Stimulated activated CD4-positive, alpha-beta T cell treated with anti-CD3 and anti-CD28 coated beads, Interleukin-4, amount 100 ng/mL, for 24 hours (primary cell): ENCODE measurements at regions not wholly inside any gene's neighbourhood (a gene's known extent, or its start where the extent isn't known, plus 50 kb on each side); places are given as distances from the start of the nearest gene placed in this dataset.
"Not testable (repeated sequence)": the region's sequence is repeated elsewhere in the genome, so short reads cannot be mapped to it uniquely, and the experiment has no call there.

Experiments
- DNase-seq: peaks from one replicate; pipeline ENCODE4 v3.0.0-alpha.2; 2020

DNA sequence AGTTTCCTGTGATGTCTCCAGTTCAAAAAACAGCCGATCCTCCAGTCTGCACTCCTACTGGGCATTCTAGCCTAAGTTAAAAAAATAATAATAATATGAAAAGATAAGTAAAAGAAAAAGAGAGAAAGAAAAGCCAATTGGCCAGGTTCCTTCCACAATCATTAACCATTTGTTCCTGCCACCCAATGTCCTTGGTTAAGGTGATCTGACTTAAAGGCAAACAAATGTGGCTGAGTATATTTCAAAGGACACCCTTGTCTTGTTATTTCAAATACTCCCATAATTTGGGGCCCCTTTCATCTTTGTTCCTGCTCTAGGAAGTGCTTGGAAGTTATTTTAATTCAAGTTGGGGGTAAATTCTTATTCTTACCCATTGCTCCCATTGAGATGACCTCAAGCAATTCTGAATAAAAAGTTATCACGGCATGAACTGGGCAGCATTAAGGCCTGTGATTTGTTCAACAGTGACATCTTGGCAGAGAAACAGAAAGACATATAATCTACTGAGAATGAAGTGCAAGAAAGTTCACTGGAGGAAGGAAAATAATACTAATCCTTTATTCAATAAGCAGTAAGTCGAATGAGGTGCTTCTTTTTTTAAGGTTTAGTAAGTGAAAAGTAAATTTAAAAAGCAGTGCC is 1054.5 kb upstream of the FANCL start:
- DNase-seq, result no peak

DNA sequence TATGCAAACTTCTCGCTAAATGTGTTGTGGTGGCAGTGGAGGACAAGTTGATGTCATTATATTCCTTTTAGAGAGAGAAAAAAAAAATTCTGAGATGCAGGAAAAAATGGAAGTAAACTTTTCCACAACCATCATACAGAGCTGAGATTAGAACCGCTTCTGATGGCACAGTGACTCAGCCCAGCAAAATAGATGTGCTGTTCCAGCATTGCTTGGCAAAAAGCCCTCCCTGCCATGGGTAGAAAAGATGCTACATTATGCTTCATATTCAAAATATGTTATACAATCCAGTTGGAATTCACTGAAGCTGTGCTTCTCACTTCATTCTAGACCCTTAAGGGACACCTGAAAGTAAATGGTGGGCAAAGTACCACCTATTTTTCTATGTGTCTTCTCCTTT is 1047.6 kb upstream of the FANCL start:
- no peak for DNase-seq

DNA sequence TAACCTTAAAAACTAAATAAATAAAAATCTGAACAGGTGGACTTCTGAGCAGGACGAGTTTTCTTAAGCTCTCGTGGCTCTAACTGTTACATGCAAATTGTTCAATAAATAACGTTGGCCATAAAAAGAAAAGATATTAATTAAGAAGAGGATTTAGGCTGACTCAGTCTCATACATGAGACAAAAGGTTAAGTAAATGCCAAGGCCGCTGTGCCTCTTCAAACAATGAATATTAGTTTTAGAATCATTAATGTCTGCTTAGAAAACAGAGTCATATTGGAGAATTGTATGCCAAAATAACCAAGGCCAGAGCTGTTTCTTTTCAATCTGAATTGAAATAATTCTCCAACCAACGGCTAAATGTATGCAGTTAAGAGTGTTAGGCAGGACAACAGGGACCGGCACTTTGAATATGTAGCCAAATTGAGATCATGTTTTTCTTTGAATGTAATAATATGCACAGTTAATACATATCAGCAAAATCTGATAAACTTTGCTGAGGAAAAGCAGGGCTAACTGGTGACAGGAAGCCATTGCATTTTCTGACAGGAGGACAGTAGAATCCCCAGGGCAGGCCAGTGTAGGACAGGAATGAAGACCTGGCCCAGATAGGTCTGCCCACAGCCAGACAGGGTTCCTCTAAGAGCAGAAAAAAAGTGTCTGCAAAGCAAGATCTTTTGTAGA is 1041.4 kb upstream of the FANCL start:
- no peak for DNase-seq

DNA sequence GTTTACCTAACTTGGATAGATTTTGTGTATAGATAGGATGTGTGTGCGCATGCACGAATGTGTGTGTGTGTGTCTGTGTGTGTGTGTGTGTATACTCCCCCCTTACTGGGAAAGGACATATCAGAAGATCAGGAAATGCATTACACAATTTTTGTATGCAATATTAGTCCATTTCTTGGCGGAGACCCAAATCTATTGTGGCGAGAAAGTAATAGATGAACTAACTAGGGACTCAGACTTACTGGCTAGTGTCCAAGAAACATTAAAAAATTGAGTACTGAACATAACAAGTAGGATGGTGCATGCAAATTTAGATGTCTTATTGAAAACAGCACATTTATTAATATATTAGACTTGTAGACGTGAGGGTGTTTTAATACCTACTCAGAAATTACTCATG is 1036.5 kb upstream of the FANCL start:
- DNase-seq, result no peak

DNA sequence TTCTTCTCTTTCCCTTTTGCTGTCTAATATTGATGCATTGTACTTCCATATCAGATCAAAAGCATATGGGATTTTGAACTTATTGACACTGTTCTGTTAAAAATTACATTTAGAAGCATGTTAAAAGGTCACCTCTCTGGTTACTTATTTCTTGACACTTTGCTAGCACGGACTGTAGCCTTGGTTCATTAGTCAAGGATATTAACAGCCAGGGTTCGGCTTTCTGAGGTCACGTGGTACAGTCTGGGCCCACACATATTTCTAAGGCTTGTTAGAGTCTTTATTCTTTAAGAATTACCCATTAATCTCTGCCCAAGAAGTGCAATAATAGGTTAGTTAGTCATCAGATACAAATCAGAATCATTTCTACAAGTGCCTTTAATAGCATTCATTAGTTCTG is 1035.8 kb upstream of the FANCL start:
- DNase-seq, result no peak

DNA sequence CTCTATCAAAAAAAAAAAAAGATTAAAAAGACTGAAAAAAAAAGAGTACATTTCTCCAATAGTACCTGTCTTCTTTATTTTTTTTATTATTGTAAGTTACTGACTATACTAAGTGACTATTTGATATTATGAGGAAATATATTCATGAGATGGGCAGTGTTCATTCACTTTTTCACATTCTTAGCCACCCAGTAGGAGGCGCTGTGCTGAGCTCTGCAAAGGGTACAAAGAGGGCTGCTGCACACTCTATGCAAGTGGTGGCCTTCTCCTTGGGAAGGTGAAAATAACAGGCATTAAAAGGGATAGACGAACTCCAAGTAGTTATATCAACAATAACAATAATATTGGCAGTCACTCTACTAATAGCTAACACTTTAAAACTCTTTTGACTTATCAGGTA is 1034.9 kb upstream of the FANCL start:
- no peak for DNase-seq

DNA sequence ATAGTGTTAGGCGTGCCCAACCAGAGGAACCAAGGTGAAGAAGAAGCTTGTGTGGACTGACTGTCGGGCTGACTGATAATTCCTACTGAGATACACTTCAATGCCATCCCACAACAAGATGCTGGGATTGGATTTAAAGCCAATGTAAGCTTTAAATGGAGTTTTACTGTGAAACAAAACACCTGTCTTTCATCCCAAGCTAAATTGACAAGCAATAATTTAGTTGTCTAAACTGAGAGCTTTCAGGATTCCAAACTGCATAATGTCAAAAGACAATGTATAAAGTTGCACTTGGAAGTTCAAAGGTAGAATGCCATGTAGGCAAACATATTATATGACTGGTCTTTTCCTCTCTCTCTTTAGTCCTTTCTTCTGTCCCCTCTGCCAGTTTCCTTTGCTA is 1025.3 kb upstream of the FANCL start:
- no peak for DNase-seq

DNA sequence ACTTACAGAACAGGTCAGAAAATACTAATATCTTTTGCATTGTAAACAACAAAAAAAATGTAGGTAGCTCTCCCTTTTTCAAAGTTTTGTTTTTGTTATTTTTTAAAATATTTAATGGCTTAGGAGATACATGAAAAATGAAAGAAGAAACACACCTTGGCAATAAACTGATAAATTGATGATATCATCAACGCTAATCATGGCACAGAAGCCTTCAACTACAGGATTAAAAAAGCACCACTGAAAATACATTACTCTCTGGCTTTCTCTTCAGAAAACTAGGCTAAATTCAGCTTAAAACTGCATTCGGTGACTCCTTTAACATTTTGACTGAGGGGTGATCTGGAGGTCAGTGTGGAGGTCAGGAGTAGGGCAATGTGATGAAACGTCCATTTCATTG is 1018.8 kb upstream of the FANCL start:
- DNase-seq, result no peak

DNA sequence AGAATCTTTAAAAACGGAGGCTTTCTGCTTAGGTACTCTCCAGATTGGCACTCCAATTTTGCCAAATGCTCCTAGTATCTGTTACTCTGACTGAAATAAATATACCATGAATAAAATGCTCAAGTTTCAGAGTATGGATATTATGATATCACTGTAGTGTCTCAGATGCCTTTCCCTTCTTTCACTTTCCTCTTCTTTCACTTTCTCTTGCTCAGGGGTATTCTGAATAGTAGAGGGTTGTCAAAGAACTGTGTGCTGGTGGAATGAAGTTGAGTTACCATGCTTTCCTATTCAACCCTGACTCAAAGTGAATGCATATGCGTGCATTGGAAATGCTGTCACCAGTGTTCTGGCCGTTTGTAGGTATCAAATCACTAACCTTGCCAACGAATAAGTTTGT is 1015.2 kb upstream of the FANCL start:
- no peak for DNase-seq

DNA sequence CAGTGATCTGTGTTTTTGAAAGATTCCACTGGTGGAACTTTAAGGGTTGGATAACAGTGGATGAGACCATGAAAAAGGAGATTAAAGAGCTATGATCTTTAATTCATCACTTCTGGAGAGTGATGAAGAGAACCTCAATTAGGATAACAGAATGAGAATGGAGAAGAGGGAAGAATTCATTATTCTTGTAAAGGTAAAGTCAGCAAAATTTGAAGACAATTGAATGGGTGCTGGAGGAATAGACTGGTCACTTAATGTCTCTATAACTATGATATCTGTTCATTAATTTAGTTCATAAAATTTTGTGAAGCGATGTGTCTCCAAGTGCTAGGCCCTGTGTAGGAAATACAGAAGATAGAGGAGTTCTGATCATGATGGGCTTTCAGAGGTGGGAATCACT is 1013.2 kb upstream of the FANCL start:
- DNase-seq, result no peak

DNA sequence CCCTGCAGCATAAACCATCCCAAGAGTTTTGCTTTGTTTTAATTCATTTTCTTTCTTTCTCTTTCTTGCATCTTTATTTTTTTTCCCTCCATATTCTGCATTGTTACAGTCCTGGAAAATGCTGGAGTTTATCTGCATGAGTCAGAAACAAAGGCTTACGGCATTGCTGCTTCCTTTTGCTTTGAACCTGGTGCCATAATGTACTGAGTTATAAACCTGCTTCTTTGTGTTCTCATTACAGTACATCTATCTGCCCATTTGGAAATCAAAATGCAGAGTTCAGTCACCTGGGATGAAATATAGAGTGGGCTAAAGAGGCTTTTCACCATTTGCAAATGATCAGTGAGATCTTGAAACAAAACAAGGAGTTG is 1009.2 kb upstream of the FANCL start:
- no peak for DNase-seq

DNA sequence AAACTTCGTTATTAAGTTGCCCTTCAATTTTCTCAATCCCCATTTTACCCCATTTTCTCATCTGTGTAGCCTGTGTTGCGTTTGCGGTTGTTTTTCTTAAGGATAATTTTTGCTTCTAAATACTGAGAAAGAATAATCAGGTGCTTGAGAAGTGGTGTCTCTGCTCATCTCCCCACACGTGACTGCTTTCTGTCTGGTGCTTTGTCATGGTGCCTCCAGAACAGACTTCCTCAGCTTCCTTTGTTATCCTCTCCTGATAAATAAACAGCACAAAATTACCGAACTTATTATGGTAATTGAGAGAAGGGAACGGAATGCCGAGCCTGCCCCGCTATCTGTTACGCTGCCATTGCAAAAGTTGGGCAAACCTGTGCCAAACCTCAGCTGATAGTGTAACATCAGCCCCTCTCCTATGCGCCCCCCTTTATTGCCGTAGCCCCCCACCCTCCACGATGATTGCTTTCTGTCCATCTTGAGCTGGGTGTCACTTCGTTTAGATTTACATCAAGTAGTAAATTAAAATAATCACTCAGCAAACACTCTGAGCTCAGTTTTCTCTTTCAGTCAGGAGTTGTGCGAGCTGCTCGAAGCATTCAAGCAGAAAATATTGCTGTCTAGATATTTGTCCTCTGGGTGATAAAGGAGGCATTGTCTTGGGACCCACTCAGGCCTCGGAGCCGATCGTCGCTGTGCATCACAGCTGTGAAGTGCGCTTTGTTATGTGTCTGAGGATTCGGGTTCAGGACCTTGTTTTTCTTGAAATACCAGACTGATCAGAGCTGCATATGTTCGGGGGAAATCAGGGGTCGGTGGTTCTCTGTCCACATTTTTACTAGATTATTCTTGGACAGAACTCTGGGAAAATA is 1008.5 kb upstream of the FANCL start:
- no peak for DNase-seq

DNA sequence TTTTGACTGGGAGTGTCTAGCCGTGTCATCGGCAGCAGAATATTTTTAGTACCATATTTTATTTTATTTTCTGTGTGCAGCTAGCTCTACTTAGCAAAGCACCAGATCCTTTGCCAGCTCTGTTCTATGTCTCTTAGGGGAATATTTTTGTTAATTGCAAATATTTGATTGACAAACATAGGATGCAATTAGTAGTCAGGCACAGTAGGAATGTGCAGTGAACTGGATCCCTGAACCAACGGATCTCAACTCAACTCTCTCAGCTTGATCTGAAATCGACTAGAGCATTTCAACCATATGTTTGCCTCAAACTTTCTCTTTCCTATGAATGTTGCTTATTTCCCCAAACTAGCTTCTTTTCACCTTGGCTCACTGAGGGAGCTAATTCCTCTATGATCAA is 998.0 kb upstream of the FANCL start:
- no peak for DNase-seq

DNA sequence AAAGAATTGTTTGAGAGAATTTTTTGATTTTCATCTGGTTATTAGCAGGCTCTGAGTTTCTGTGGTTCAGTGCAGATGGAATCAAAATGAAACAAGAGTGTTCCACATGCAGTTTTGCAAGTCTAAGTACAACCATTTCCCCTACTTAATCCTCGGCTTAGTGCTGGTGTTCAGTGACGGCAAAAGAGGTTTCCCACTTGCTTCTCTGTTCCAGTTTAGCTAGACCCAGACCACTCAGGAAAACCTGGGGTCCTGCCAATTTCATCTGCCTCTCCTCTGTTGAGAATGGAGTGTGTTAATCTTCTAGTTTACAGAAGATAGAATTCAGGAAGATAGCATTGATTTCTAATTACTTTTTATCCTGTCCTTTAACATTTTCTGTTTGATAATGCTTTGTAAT is 996.2 kb upstream of the FANCL start:
- no peak for DNase-seq

DNA sequence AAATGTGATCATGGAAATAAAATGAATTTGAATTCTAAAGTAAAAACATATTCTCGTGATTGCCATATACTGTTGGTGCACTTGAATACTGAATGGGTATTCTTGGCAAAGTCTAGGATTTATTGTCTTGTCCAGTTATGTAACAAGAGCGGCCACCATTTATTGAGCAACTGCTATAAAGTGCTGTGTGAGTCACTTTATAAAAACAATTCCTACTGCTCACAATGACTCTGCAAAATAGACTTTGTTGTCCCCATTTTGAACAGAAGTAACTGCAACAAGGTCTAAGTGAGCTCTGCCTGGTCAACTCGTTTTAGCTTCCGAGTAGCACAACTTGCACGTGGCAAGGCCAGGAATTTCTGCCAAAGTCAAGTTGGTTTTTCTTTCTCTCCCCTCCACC is 995.6 kb upstream of the FANCL start:
- DNase-seq, result no peak

DNA sequence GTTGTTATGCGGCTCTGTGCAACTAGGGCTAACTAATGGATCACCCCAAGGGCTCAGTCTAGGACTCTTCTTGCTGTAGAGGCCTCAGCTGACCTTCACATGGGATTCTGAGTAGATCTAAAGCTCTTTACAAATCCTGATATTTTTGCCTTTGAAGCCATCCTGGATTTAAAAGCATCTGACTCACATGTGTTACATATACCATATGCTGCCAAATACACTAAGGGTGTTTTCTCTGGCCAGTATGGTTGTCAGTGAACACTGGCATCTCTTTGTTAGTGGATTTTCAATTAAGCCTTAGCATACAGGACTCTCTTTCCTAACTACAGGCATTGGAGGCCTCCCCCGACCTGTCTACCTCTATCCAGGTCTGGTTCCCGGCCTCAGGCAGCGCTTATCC is 992.8 kb upstream of the FANCL start:
- no peak for DNase-seq

DNA sequence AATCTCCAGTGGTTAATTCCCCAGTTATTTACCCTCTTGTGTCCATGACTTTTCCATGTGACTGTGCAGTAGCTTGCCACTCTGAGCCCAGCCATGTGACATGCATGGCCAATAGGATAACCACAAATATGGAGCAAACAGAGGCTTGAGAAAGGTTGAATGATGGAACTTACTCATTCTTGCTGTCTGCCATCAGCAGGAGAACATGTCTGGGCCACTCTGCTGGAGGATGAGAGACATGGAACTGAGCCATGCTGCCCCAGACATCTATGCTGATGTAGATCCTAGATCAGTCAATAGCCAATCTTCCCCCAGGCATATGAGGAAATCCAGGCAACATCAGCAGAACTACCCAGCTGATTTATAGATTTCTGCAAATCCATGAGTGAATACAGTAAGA is 992.3 kb upstream of the FANCL start:
- DNase-seq, result no peak

DNA sequence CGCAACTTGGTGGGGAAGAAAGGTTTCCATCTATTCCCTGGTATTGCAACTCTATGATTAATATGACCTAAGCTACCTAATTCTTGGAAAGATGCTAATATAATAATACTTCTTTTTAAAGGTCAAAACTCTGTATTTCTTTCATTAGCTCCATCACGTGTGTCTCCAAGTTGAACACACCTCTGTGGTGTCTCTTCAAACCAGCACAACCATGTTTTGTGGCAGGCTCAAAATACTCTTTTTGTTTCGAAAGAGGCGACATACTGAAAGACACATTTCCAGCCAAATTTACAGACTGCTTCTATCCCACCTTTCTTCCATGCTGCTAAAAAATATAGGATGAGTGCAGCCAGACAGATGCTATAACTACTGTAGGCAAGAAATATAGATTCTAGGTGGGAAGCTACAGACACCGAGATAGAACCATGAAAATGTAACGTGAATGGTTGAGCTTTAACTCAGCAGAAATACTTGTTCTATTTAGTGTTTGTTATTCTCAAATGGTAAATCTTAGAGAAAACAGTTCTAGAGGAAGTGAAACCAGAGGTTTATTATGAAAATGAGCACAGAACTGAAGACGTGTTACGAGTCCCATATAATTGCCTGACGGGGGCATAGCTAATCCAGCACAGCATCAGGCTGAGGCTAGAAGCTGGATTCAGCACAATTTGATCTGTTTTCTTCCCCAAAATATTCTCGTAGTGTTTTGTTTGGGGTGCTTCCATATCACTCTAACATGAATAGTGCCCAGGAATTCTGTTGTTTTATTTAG is 991.5 kb upstream of the FANCL start:
- DNase-seq, result no peak

DNA sequence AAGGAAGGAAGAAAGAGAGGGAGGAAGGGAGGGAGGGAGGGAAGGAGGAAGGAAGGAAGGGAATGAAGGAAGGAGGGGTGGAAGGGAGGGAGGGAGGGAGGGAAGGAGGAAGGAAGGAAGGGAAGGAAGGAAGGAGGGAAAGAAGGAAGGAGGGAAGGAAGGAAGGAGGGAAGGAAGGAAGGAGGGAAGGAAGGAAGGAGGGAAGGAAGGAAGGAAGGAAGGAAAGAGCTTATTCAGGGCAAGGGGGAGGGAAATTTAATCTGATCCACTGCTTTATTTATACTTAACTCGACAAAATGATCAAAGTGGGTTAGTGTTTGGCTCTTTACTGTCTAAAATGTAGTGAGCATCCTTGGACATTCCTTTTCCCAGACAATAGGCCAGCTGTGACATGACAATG is 985.2 kb upstream of the FANCL start:
- not testable (repeated sequence) for DNase-seq

DNA sequence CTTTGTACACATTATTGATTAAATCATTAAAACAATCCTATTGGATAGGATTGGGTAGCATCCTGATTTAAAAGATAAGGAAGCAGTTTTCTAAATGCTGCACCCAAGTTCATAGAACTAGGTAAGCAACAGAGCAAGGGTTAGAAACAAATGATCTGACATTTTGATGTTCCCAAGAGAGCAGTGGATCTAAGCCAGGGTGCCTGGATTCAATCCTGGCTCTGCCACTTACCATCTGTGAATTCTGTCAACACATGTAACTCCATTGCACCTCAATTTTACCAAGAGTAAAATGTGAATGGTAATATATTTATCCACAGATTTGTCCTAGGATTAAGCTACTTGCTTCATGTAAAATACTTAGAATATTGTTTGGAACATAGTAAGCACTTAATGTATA is 982.6 kb upstream of the FANCL start:
- no peak for DNase-seq

DNA sequence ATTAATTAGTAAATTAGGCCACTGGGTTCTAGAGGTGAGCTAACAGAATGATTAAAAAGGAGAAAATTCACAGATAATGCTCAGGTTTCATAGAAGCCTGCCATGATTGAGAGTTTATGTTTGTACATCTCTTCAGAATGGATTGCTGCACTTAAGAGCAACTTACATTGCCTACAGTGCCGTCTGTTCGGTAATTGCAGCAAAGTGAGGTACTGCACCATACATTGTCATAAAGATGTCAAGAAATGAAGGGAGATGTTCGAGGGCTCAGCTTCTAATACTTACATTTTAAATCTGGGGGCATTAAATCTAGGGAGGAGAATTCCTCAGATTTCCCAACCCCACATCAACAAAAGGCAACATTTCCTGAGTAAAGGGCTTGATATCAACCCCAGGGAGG is 976.2 kb upstream of the FANCL start:
- DNase-seq, result no peak

DNA sequence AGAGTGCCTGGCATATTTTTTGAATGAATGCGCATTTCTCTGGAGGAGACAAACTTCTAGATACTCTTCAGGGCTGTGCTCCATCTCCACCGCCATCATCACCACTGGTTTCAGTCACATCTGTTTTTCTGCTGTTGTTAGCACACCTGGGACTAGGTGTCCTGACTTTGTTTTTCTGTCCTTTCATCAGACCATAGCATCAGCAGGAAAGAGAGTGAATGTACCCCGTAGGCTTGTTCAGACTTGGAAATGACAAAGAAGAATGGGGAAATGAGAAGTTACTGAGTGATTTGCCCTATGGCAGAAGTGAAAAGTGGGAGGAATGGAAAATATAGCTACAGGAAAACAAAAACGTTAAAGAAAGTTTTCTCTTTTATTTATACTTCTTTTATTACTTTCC is 965.2 kb upstream of the FANCL start:
- no peak for DNase-seq

DNA sequence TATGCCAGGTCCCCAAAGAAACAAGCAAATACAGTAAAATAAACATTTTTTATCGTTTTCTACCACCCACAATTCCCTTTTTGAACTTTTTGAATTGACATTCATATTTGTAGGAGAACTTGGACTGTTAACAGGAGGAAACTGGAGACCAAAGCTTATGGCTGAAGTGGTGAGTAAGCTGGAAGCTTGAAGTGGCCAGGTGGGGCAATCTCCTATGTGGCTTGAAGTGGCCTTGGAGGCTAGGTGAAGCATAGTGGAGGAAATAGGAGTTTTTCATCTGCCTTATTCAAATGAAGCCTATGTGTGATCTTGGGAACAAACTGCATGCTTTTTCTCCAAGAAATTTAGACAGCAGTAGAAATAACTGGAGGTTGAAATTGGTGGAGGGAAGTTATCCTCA is 962.9 kb upstream of the FANCL start:
- no peak for DNase-seq

DNA sequence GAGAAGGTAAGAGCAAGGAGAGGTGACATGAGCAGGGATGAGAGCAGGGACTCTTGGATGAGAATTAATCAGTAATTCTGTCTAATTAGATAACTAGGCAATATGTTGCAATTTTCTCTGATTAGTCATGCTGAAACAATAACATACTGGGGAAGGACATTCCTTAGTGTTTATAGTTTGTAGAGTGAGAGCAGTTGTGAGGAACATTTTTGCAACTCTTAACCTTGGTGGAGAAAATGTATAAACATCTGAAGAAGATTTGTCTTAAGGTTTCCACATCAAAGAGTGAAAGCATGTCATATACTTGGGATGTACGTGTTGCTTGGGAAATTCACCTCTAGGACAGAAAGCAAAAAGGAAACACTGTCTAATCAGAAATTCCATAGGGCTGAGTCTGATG is 955.4 kb upstream of the FANCL start:
- DNase-seq, result no peak
